ENCODE measurements at regions not wholly inside any gene's neighbourhood (a gene's known extent, or its start where the extent isn't known, plus 50 kb on each side); places are given as distances from the start of the nearest gene placed in this dataset.

GRCh38 chr5:121018004-121018403, 553.9 kb downstream of the PRR16 start:
- H3K9me3 ChIP-seq (ENCODE audit: control extremely low read depth in 1 of 3, control insufficient read depth in 2 of 3, insufficient read depth in 1 of 3, low read length in 2 of 3) = no peaks in the 10 kb centered on the region
- ChIA-PET CTCF (no interaction called here), POLR2A (no interaction called here)
- H3K4me3 ChIP-seq (ENCODE audit: control extremely low read depth in 1 of 5, extremely low read depth in 1 of 5, insufficient read depth in 1 of 5, low read depth in 2 of 5, low read length in 4 of 5) = no peak overlapping the region
- no peak overlapping the region for H3K4me2 ChIP-seq (replicated peaks; ENCODE audit: low read depth, low read length, poor library complexity, severe bottlenecking)
- no peaks in the 10 kb centered on the region for H3K4me1 Mint-ChIP-seq
- no peaks in the 10 kb centered on the region for H4K20me1 ChIP-seq (ENCODE audit: control insufficient read depth, insufficient read depth, low read length, poor library complexity, severe bottlenecking)
- TF ChIP-seq EZH2 (IDR thresholded peaks at IDR 0.05; ENCODE audit: borderline replicate concordance, insufficient read depth, low read depth, low read length, poor library complexity, severe bottlenecking) (no peak), CTCF (IDR thresholded peaks at IDR 0.05) (no peak)
- no CpG with 5 or more reads among the region's 5 CpGs for WGBS (ENCODE audit: insufficient coverage)
- DNase-seq (no peak), ATAC-seq (ENCODE audit: low read depth) (no peak)
- no peaks in the 10 kb centered on the region for H3K27me3 Mint-ChIP-seq
- no peak overlapping the region for H2AFZ ChIP-seq (ENCODE audit: insufficient read depth, low read depth, low read length, poor library complexity, severe bottlenecking)
- no peak overlapping the region for H3K27ac ChIP-seq (ENCODE audit: low read length in 2 of 2)
- H3K4me3 Mint-ChIP-seq = no peak overlapping the region
- H3K36me3 ChIP-seq (replicated peaks in 1 of 2; ENCODE audit: control extremely low read depth in 1 of 2, control insufficient read depth in 1 of 2, extremely low read depth in 1 of 2, insufficient read depth in 2 of 2, low read length in 1 of 2) = no peaks in the 10 kb centered on the region
- H3K27me3 ChIP-seq (replicated peaks in 1 of 4; ENCODE audit: control extremely low read depth in 1 of 4, control insufficient read depth in 3 of 4, insufficient read depth in 4 of 4, low read length in 3 of 4) = no peaks in the 10 kb centered on the region
- H3K9me3 Mint-ChIP-seq (ENCODE audit: insufficient read depth) = no peaks in the 10 kb centered on the region
- intact Hi-C loops (cut with micrococcal nuclease) = no loop called here
- no peaks in the 10 kb centered on the region for H3K79me2 ChIP-seq (ENCODE audit: control insufficient read depth, insufficient read depth, low read length)
- H3K4me1 ChIP-seq (ENCODE audit: control insufficient read depth in 2 of 2, insufficient read depth in 2 of 2, low read length in 2 of 2) = no peaks in the 10 kb centered on the region
- no peak overlapping the region for H3K9ac ChIP-seq (ENCODE audit: low read length)
- no peak overlapping the region for H3K27ac Mint-ChIP-seq

- intact Hi-C loops (cut with micrococcal nuclease) = no loop called here
- Histone ChIP-seq H3K27me3 (replicated peaks in 1 of 4; ENCODE audit: control extremely low read depth in 1 of 4, control insufficient read depth in 3 of 4, insufficient read depth in 4 of 4, low read length in 3 of 4) (no peaks in the 10 kb centered on the region), H3K4me2 (replicated peaks; ENCODE audit: low read depth, low read length, poor library complexity, severe bottlenecking) (no peak overlapping the region), H3K27ac (ENCODE audit: low read length in 2 of 2) (no peak overlapping the region), H3K9me3 (ENCODE audit: control extremely low read depth in 1 of 3, control insufficient read depth in 2 of 3, insufficient read depth in 1 of 3, low read length in 2 of 3) (no peaks in the 10 kb centered on the region), H3K4me1 (ENCODE audit: control insufficient read depth in 2 of 2, insufficient read depth in 2 of 2, low read length in 2 of 2) (no peaks in the 10 kb centered on the region), H3K36me3 (replicated peaks in 1 of 2; ENCODE audit: control extremely low read depth in 1 of 2, control insufficient read depth in 1 of 2, extremely low read depth in 1 of 2, insufficient read depth in 2 of 2, low read length in 1 of 2) (no peaks in the 10 kb centered on the region), H3K4me3 (ENCODE audit: control extremely low read depth in 1 of 5, extremely low read depth in 1 of 5, insufficient read depth in 1 of 5, low read depth in 2 of 5, low read length in 4 of 5) (no peak overlapping the region), H2AFZ (ENCODE audit: insufficient read depth, low read depth, low read length, poor library complexity, severe bottlenecking) (no peak overlapping the region), H4K20me1 (ENCODE audit: control insufficient read depth, insufficient read depth, low read length, poor library complexity, severe bottlenecking) (no peaks in the 10 kb centered on the region), H3K9ac (ENCODE audit: low read length) (no peak overlapping the region), H3K79me2 (ENCODE audit: control insufficient read depth, insufficient read depth, low read length) (no peaks in the 10 kb centered on the region)
- ChIA-PET CTCF (no interaction called here), POLR2A (no interaction called here)
- Mint-ChIP-seq H3K4me1 (no peaks in the 10 kb centered on the region), H3K27me3 (no peaks in the 10 kb centered on the region), H3K9me3 (ENCODE audit: insufficient read depth) (no peaks in the 10 kb centered on the region), H3K27ac (no peak overlapping the region), H3K4me3 (no peak overlapping the region)
- ATAC-seq (ENCODE audit: low read depth) (no peak), DNase-seq (no peak)
- TF ChIP-seq CTCF (IDR thresholded peaks at IDR 0.05) (no peak), EZH2 (IDR thresholded peaks at IDR 0.05; ENCODE audit: borderline replicate concordance, insufficient read depth, low read depth, low read length, poor library complexity, severe bottlenecking) (no peak)
Measured at GRCh38 chr5:121019106-121019505, 555.0 kb downstream of the PRR16 start.

All from B cell (primary cell).